NCI-H345 (cell line): ENCODE measurements at regions not wholly inside any gene's neighbourhood (a gene's known extent, or its start where the extent isn't known, plus 50 kb on each side); places are given as distances from the start of the nearest gene placed in this dataset.

Source experiments
- DNase-seq: peaks from one replicate; lab custom pipeline; 2025; lab: John Stamatoyannopoulos, UW

- no peak for DNase-seq
Measured at GRCh38 chr5:8907168-8907868, 638.6 kb downstream of the SEMA5A start.

- DNase-seq: no peak
Measured at GRCh38 chr5:8908055-8908683, 637.7 kb downstream of the SEMA5A start.

GRCh38 chr5:8912106-8912505, 633.8 kb downstream of the SEMA5A start:
- no peak for DNase-seq

- DNase-seq: no peak
Measured at GRCh38 chr5:8913522-8913921, 632.4 kb downstream of the SEMA5A start.

GRCh38 chr5:8919096-8919495, 626.8 kb downstream of the SEMA5A start:
- no peak for DNase-seq

GRCh38 chr5:8923526-8923925, 622.3 kb downstream of the SEMA5A start:
- DNase-seq: no peak

- no peak for DNase-seq
Measured at GRCh38 chr5:8924054-8924793, 621.7 kb downstream of the SEMA5A start.

- DNase-seq: no peak
Measured at GRCh38 chr5:8930021-8930420, 615.9 kb downstream of the SEMA5A start.

GRCh38 chr5:8934455-8934854, 611.4 kb downstream of the SEMA5A start:
- no peak for DNase-seq

- DNase-seq: no peak
Measured at GRCh38 chr5:8940934-8941333, 604.9 kb downstream of the SEMA5A start.

GRCh38 chr5:8943301-8943700, 602.6 kb downstream of the SEMA5A start:
- no peak for DNase-seq

GRCh38 chr5:8944005-8944404, 601.9 kb downstream of the SEMA5A start:
- DNase-seq: no peak

- DNase-seq: no peak
Measured at GRCh38 chr5:8945972-8946371, 599.9 kb downstream of the SEMA5A start.

GRCh38 chr5:8949908-8950307, 596.0 kb downstream of the SEMA5A start:
- DNase-seq: no peak

GRCh38 chr5:8952147-8952546, 593.7 kb downstream of the SEMA5A start:
- DNase-seq: no peak

GRCh38 chr5:8953016-8953415, 592.9 kb downstream of the SEMA5A start:
- no peak for DNase-seq

GRCh38 chr5:8953911-8954438, 591.9 kb downstream of the SEMA5A start:
- DNase-seq: no peak

- DNase-seq: no peak
Measured at GRCh38 chr5:8954801-8955200, 591.1 kb downstream of the SEMA5A start.

GRCh38 chr5:8956659-8957058, 589.2 kb downstream of the SEMA5A start:
- no peak for DNase-seq

GRCh38 chr5:8958602-8959001, 587.3 kb downstream of the SEMA5A start:
- DNase-seq: no peak

- DNase-seq: no peak
Measured at GRCh38 chr5:8961219-8961618, 584.7 kb downstream of the SEMA5A start.

- DNase-seq: no peak
Measured at GRCh38 chr5:8961956-8962355, 583.9 kb downstream of the SEMA5A start.

- DNase-seq: no peak
Measured at GRCh38 chr5:8981016-8981415, 564.9 kb downstream of the SEMA5A start.
